A673 (cell line): ENCODE measurements at regions not wholly inside any gene's neighbourhood (a gene's known extent, or its start where the extent isn't known, plus 50 kb on each side); places are given as distances from the start of the nearest gene placed in this dataset.

Source experiments
- BruUV-seq: library from RNA; stranded (reverse); fragments of 400-500 nt; replicated peaks from 2 replicates; lab custom pipeline; 2021; lab: Mats Ljungman, UMichigan
- CTCF ChIA-PET: fragments of 300-600 bp; sonication (Branson Sonifier 250); formaldehyde crosslinking; loops from one replicate; lab custom pipeline; 2022; ENCODE audit warnings: antibody characterized with exemption; lab: Charles Lee
- POLR2A ChIA-PET: fragments of 300-600 bp; sonication (Branson Sonifier 250); formaldehyde crosslinking; loops from one replicate; lab custom pipeline; 2022; ENCODE audit warnings: antibody characterized with exemption; ENCODE audit not compliant: low non-redundant PET; lab: Charles Lee
- DNase-seq: peaks from one replicate; pipeline ENCODE4 v3.0.0-alpha.2; 2015; ENCODE audit warnings: low spot score
- H3K27ac ChIP-seq: fragments of 200-600 bp; sonication (generic); 2 replicates; pipeline ENCODE4 v1.5.1; 2016; ENCODE audit warnings: mixed run types, low read depth, mild to moderate bottlenecking, mixed read lengths, antibody characterized with exemption, low read length; ENCODE audit not compliant: poor library complexity, severe bottlenecking
- H3K27me3 ChIP-seq: fragments of 200-600 bp; sonication (generic); replicated peaks from 2 replicates; pipeline ENCODE4 v1.6.1; 2017; ENCODE audit warnings: mixed run types, low read depth, mild to moderate bottlenecking, mixed read lengths, antibody characterized with exemption, low read length; ENCODE audit not compliant: insufficient read depth, poor library complexity
- H3K36me3 ChIP-seq: fragments of 200-600 bp; sonication (generic); 2 replicates; pipeline ENCODE4 v1.6.1; 2016; ENCODE audit warnings: mixed run types, mild to moderate bottlenecking, mixed read lengths, antibody characterized with exemption, low read length; ENCODE audit not compliant: insufficient read depth, poor library complexity, severe bottlenecking
- H3K4me1 ChIP-seq: fragments of 200-600 bp; sonication (generic); 2 replicates; pipeline ENCODE4 v1.6.1; 2017; ENCODE audit warnings: mixed run types, mild to moderate bottlenecking, mixed read lengths, antibody characterized with exemption, low read length; ENCODE audit not compliant: insufficient read depth, poor library complexity, severe bottlenecking
- H3K4me3 ChIP-seq: fragments of 200-600 bp; sonication (generic); 2 replicates; pipeline ENCODE4 v1.5.1; 2016; ENCODE audit warnings: low read depth, mixed run types, mild to moderate bottlenecking, mixed read lengths, low read length; ENCODE audit not compliant: poor library complexity, severe bottlenecking
- H3K9me3 ChIP-seq: fragments of 200-600 bp; sonication (generic); 2 replicates; pipeline ENCODE4 v1.6.1; 2016; ENCODE audit warnings: mixed run types, low read depth, mild to moderate bottlenecking, mixed read lengths, antibody characterized with exemption, low read length; ENCODE audit not compliant: poor library complexity, severe bottlenecking
- EZH2 ChIP-seq: fragments of 200-600 bp; sonication (generic); IDR thresholded peaks from 2 replicates; pipeline ENCODE4 v1.6.1; 2017; ENCODE audit warnings: borderline replicate concordance, low read depth, mild to moderate bottlenecking, mixed read lengths, antibody characterized with exemption, low read length; ENCODE audit not compliant: poor library complexity, severe bottlenecking
- intact Hi-C: fragments of 100-400 bp; cut with micrococcal nuclease; formaldehyde crosslinking; loops from one replicate; pipeline ENCODE4 v1.10.0; 2022; ENCODE audit not compliant: unreplicated experiment
- TF ChIP-seq, protein P1 (sequence below): fragments of 300-800, 200-600 bp; sonication (generic); conservative IDR thresholded peaks from 2 replicates; pipeline ENCODE4 v1.5.1; 2017; ENCODE audit warnings: low read depth, mild to moderate bottlenecking, antibody characterized with exemption, low read length, moderate library complexity, mixed read lengths

DNA sequence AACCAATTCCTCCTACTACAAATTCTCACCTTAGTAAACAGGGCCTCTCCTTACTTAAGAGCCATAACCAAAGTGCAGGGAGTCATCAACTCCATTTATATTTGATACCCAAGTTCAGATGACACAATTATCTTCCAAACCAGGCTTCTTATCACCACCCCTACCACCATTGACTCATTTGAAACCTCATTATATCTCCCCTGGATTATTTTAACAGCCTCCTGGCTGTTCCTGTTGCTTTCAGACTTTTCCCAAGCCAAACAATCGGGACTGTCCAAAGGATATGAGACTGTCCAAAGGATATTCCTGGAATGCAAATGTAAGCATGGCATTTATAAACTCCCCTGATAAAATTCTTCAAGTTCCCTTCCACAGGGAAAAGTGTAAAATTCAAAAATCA is 394.3 kb downstream of the MAFB start:
- Histone ChIP-seq H3K4me1 (no peaks in the 10 kb centered on the region), H3K27ac (no peak overlapping the region), H3K4me3 (no peak overlapping the region), H3K27me3 (no peaks in the 10 kb centered on the region), H3K9me3 (no peaks in the 10 kb centered on the region), H3K36me3 (no peaks in the 10 kb centered on the region)
- intact Hi-C loops: no loop called here
- CTCF ChIA-PET: no interaction called here
- POLR2A ChIA-PET: no interaction called here
- BruUV-seq: no TSS peak
- TF ChIP-seq, protein P1, sequence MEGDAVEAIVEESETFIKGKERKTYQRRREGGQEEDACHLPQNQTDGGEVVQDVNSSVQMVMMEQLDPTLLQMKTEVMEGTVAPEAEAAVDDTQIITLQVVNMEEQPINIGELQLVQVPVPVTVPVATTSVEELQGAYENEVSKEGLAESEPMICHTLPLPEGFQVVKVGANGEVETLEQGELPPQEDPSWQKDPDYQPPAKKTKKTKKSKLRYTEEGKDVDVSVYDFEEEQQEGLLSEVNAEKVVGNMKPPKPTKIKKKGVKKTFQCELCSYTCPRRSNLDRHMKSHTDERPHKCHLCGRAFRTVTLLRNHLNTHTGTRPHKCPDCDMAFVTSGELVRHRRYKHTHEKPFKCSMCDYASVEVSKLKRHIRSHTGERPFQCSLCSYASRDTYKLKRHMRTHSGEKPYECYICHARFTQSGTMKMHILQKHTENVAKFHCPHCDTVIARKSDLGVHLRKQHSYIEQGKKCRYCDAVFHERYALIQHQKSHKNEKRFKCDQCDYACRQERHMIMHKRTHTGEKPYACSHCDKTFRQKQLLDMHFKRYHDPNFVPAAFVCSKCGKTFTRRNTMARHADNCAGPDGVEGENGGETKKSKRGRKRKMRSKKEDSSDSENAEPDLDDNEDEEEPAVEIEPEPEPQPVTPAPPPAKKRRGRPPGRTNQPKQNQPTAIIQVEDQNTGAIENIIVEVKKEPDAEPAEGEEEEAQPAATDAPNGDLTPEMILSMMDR: no peak
- TF ChIP-seq EZH2: no peak
- DNase-seq: no peak

DNA sequence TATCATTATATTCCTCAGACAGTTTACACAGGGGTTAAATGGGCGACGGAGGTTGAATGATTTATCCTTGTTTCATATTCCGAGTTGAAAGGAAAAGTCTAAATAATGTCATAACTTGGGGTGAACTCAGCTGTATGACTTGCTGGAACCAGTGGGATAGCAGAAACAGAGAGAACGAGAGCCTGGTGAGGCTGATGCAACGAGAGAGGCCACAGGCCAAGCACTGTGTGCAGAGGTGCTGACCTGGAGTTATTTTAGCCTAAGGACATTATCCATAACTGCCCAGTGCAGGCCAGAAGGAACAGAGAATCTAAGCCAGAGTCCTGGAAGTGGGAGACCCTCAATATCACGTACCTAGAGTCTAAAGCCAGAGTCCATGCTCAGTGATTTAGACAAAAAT is 394.9 kb downstream of the MAFB start:
- Histone ChIP-seq H3K9me3 (no peaks in the 10 kb centered on the region), H3K4me1 (no peaks in the 10 kb centered on the region), H3K36me3 (no peaks in the 10 kb centered on the region), H3K4me3 (no peak overlapping the region), H3K27ac (no peak overlapping the region), H3K27me3 (no peaks in the 10 kb centered on the region)
- no TSS peak for BruUV-seq
- TF ChIP-seq, protein P1: no peak
- no peak for TF ChIP-seq EZH2
- intact Hi-C loops: no loop called here
- no peak for DNase-seq
- ChIA-PET POLR2A (no interaction called here), CTCF (no interaction called here)

DNA sequence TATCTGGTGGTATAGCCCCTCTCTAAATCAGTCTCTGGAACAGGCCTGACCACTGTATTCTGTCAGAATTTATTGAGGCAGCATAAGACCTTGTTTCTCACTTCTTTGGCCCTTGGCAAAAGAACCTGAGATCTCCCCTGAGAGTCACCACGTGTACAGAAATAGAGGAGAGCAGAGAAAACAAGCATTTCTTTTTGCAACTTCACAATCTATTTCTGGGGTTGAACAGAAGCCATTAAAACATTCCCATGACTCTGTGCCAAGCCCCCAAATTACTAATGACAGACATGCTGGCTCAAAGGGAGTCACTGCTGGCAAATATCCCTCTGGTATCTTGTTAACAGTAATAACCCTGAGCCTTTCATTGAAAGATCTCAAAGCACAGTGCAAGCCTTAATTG is 395.3 kb downstream of the MAFB start:
- POLR2A ChIA-PET: no interaction called here
- CTCF ChIA-PET: no interaction called here
- BruUV-seq: no TSS peak
- Histone ChIP-seq H3K4me3 (no peak overlapping the region), H3K36me3 (no peaks in the 10 kb centered on the region), H3K27ac (no peak overlapping the region), H3K9me3 (no peaks in the 10 kb centered on the region), H3K4me1 (no peaks in the 10 kb centered on the region), H3K27me3 (no peaks in the 10 kb centered on the region)
- no peak for TF ChIP-seq EZH2
- TF ChIP-seq, protein P1: no peak
- intact Hi-C loops: no loop called here
- no peak for DNase-seq
